ENCODE measurements at regions not wholly inside any gene's neighbourhood (a gene's known extent, or its start where the extent isn't known, plus 50 kb on each side); places are given as distances from the start of the nearest gene placed in this dataset.

DNA sequence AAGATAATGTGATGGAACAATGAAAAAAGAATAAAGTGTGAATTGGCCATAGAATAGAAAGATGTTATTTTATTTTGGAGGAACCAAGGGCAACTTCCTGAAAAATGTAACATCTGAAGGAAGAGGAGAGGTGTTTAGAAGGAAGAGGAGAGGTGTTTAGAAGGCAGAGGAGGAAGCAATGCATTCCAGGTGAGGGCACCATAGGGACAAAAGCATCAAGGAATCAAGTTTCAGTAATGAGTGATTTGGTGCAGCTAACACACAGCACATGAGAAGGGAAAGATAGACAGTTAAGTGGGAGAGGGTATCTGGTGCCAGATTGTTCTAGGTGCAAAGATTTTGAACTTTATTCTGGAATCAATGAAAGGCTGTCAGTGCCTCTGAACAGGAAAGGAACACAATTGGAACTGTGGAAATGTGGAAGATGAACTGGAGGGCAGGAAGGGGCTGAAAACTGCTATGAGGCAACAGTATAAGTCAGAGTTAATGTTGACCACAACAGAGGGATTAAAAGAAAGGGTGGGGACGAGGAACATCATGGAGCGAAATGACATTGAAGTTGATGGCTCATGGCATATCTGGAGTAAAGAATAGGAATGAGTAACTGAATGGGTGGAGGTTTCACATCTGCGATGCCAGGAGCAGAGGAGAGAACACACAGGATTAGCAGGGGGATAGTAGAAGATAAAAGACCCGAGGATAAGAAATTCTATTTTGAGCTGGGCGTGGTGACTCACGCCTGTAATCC, 326.6 kb downstream of the LRIG3 start:
- no peak for DNase-seq

DNA sequence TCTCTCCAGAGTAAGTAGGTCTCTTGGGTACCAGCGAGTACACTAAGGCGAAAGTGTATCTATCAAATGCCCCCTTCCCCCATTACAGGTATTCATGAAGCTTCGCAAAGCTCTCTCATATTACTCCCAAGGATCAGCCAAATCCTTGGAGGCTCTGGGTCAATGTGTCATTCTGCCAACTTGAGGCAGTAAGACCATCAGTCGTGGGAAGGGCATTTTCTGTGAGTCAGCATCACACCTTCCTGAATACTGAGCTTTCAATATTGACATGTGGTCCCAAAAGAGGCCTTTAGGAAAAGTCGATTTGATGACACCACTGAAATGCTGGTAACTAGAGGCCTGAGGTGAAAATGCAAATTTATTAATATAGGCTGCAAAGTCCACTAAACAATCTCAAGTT, 323.9 kb downstream of the LRIG3 start:
- no peak for DNase-seq

DNA sequence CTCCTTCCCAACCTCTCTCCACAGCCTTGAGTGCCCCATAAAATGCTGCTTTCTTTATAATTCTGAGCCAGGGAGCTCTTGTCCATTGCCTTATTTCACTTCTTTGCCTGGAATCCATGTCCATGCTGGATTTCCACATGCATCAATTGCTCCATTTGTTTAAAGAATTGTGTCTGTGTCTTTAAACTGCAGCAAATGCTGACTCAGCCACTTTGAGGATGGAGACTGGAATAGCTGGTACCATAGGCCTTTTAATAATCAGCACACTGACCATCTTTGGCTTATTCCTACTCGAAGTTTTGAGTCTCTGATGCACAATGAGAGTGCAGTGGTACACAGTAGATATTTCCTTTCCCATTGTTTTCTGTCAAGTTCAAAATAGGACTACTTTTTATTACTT, 318.8 kb downstream of the LRIG3 start:
- no peak for DNase-seq

- DNase-seq = no peak
These were observed 318.1 kb downstream of the LRIG3 start for GRCh38 chr12:58602179-58602578.

GRCh38 chr12:58602736-58603135, 317.6 kb downstream of the LRIG3 start:
- DNase-seq = no peak

DNA sequence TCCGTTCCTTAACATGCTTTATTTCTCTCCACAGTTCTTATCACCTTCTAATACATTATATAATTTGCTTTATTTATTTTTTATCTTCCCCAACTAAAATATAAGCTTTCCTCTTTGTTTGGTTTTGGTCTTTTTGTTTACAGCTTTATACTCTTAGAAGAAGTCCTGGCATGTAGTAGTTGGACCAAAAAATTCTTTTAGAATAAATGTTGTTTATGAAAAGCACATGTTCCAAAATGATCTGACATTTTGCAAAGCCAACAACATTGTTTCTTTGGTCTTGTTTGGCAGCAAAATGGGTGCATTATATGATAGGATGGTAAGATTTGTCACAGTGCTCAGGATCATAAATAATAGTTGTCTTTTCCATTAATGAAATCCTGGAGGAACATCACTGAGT, 312.5 kb downstream of the LRIG3 start:
- DNase-seq = no peak

DNA sequence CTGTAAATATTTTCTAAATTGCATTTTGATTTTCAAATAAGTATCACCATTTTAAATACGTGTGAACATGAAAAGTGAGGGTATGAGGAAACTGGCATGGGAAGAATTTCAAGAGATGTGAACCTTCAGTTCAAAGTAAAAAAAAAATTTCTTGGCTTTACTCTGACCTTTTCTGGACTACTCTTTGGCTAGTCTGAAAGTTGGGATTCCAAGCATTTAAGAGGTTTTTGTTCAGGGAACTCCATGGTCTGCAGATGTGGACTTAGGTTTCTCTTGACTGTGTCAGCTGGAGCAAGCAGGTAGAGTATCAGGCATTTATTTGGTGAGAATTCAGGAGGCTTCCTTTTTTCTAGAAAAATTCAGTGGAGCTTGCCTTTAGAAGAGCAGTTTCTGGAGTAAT, 311.6 kb downstream of the LRIG3 start:
- no peak for DNase-seq

GRCh38 chr12:58615047-58615446, 305.3 kb downstream of the LRIG3 start:
- no peak for DNase-seq

- no peak for DNase-seq
These were observed 304.7 kb downstream of the LRIG3 start for GRCh38 chr12:58615576-58615975.

DNA sequence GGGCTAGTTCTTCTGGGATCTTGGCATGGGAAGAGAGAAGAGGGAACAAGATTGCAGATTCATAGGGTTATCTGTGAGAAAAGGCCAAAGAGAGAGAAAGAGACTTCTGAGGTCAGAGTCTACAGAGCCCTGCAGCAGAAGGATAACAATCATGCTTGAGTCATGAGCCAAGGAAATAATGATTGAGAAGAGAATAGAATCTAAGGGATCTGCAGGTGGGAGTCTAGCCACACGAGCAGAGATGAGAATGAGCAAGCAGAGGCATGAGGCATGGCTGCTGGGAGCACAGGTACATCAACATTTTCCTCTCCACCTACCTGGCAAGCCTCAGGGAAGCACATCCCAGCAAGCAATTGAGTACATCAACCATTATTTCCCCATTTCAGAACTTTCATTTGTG, 303.7 kb downstream of the LRIG3 start:
- no peak for DNase-seq

GRCh38 chr12:58621126-58621525, 299.2 kb downstream of the LRIG3 start:
- DNase-seq = no peak

GRCh38 chr12:58629376-58629775, 290.9 kb downstream of the LRIG3 start:
- no peak for DNase-seq

- no peak for DNase-seq
These were observed 286.8 kb downstream of the LRIG3 start for GRCh38 chr12:58633479-58633878.

GRCh38 chr12:58639318-58639934, 280.9 kb downstream of the LRIG3 start:
- DNase-seq = no peak

- no peak for DNase-seq
These were observed 280.0 kb downstream of the LRIG3 start for GRCh38 chr12:58640314-58640713.

DNA sequence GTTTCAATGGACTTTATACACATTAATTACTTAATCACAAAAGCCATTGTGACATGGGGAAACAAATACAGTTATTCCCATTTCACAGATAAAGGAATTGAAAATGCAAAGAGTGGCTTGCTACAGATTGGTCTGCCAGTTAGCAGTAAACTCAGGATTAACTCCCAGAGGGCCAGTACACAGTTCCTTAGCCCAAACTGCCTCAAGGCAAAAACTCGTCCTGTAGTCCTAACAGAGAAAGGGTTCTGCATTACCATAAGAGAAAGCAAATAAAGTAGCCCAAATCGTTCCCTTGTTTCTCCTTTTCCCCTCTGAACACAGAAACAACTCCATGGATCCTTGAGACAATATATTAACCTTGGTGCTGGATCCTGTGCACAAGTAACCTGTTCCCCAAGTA, 274.4 kb downstream of the LRIG3 start:
- DNase-seq = no peak

DNA sequence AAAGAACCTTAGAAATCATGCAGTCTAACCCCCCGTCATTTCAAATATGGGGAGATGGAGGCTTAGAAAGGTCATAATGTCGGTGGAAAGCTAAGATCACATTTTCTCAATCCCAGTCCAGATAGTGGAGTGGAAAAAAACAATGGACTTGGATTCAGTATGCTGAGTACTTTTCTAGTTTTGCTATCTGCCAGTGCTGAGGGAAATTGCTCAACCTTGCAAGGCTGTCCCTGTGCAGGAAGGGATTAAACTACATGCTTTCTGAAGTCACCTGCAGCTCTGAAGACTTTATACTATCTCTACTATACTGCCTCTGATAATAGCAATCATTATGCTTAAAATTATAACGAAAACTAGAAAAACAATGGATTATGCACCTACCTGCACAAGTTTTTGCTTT, 272.8 kb downstream of the LRIG3 start:
- no peak for DNase-seq

DNA sequence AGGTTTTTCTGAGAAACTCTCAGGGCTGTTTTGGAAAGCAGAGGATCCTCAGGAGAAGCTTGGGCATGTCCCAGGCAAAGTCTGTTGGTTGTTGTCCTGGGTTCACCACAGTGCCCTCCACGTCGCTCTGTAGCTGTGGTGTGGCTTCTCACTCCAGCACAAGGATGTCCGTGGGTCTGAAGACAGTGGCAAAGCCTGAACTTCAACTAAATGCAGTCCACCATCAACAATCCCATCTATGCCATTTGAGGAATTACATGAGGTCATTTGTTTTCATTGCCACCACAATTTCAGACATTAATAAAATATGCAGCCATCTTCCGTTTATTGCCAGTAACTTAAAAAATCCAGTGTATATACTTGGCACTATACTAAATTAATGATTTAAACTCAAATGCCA, 272.1 kb downstream of the LRIG3 start:
- no peak for DNase-seq

DNA sequence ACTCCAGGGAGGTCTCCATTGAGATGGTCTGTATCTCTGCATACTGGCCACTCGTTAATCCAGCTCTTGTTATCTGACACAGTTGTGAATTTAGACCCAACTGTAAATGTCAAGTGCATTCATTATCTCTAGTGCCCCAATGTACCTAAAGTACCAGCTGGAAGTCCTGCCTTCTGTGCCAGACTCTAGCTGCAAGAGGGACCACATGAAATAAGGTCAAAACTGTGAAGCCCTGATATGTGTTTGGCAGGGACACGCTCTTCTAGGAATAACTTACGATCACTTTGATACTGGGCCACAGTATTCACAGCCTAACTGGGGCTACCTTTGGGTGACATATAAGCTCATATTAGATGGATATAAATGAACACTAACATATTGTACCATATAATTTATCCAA, 268.5 kb downstream of the LRIG3 start:
- DNase-seq = no peak

DNA sequence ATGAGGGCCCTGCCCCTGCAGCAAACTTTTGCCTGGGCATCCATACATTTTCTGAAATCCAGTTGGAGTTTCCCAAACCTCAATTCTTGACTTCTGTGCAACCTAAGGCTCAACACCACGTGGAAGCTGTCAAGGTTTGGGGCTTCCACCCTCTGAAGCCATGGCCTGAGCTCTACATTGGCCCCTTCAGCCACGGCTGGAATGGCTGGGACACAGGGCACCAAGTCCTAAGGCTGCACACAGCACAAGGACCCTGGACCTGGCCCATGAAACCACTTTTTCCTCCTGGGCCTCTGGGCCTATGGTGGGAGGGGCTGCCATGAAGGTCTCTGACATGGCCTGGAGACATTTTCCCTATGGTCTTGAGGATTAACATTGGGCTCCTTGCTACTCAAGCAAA, 266.3 kb downstream of the LRIG3 start:
- no peak for DNase-seq

GRCh38 chr12:58655375-58655774, 264.9 kb downstream of the LRIG3 start:
- no peak for DNase-seq

DNA sequence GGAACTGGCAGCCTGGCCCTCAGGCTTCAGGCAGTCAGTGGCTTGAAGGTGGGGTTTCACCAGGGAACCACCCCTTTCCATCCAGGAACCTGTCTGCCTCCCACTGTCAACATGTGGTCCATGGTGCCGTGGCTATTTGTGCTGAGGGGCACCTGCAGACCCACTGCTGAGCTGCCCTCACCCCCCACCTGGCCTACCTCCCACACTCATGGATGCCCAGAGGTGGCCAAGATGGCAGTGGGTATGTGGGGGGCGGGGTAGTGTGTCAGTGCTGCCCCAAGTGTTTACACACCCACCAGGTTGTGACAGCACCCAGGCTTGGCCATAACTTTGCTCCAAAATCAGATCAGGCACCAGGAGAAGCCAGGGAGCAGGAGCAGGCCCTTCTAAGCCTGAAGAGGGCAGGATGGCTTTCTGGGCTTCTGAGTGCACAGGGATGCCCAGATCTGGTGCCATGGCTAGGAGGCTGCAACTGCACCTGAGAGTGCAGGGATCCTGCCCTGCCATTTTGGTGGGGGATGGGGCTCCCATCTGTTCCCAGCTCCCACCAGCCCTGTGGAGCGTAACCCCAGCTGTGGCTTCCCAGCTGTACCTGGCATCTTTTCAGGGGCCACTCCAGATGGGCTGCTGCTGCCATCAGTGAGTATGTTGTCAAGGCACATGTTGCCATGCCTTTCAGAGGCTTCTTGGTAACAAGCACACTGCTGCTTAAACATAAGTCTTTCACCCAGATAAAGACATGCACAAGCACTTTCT, 263.9 kb downstream of the LRIG3 start:
- no peak for DNase-seq

- no peak for DNase-seq
These were observed 263.1 kb downstream of the LRIG3 start for GRCh38 chr12:58657190-58657589.

GRCh38 chr12:58665375-58665774, 254.9 kb downstream of the LRIG3 start:
- no peak for DNase-seq

All from Kasumi-1 (cell line).